Stimulated activated naive B cell treated with anti-CD40 and anti-IgM and Interleukin-4, amounts not matched to agents 10 μg/mL and 1 μg/mL and 100 μg/mL, for 72 hours (primary cell): ENCODE measurements at regions not wholly inside any gene's neighbourhood (a gene's known extent, or its start where the extent isn't known, plus 50 kb on each side); places are given as distances from the start of the nearest gene placed in this dataset.
"Not testable (repeated sequence)": the region's sequence is repeated elsewhere in the genome, so short reads cannot be mapped to it uniquely, and the experiment has no call there.

Source experiments
- ATAC-seq, 2 donors: fragments of 150-1000 bp; cut with Tn5 transposase; replicated peaks; 2 replicates each; pipeline ENCODE4 v1.10.0; 2021; ENCODE audit warnings: moderate library complexity in 1 of 2
- DNase-seq: peaks from one replicate; pipeline ENCODE4 v3.0.0; 2021
- H3K27ac Mint-ChIP-seq: one replicate; pipeline ENCODE4 v1.8.0; 2022; ENCODE audit warnings: mild to moderate bottlenecking, mixed read lengths
- H3K27me3 Mint-ChIP-seq, 2 donors: one replicate each; pipeline ENCODE4 v1.8.0; 2022; ENCODE audit warnings: mixed read lengths in 2 of 2
- H3K36me3 Mint-ChIP-seq, 2 donors: one replicate each; pipeline ENCODE4 v1.8.0; 2022; ENCODE audit warnings: mixed read lengths in 2 of 2, mild to moderate bottlenecking in 1 of 2
- H3K4me1 Mint-ChIP-seq, 2 donors: one replicate each; pipeline ENCODE4 v1.8.0; 2022; ENCODE audit warnings: mixed read lengths in 2 of 2, mild to moderate bottlenecking in 1 of 2
- H3K4me3 Mint-ChIP-seq, 2 donors: one replicate each; pipeline ENCODE4 v1.8.0; 2022; ENCODE audit warnings: mild to moderate bottlenecking in 2 of 2, mixed read lengths in 2 of 2, moderate library complexity in 1 of 2
- H3K9me3 Mint-ChIP-seq, 2 donors: one replicate each; pipeline ENCODE4 v1.8.0; 2022; ENCODE audit warnings: mixed read lengths in 2 of 2, mild to moderate bottlenecking in 1 of 2

- Mint-ChIP-seq H3K27me3 (no peaks in the 10 kb centered on the region), H3K4me1 (no peaks in the 10 kb centered on the region), H3K9me3 (peaks cover 0 to 7% of the 10 kb centered on the region in 2 donors), H3K4me3 (no peak overlapping the region), H3K36me3 (no peaks in the 10 kb centered on the region), H3K27ac (no peak overlapping the region)
- ATAC-seq = no peak
- DNase-seq = no peak
Measured at GRCh38 chr2:66198873-66199272, 236.1 kb upstream of the MEIS1 start.

GRCh38 chr2:66192888-66193287 lies 242.0 kb upstream of the MEIS1 start:
- Mint-ChIP-seq H3K27ac (no peak overlapping the region), H3K4me3 (no peak overlapping the region), H3K36me3 (no peaks in the 10 kb centered on the region), H3K9me3 (peaks cover 0 to 5% of the 10 kb centered on the region in 2 donors), H3K27me3 (peaks cover 0 to 5% of the 10 kb centered on the region in 2 donors), H3K4me1 (no peaks in the 10 kb centered on the region)
- ATAC-seq (no peak), DNase-seq (no peak)

GRCh38 chr2:66191311-66191710 lies 243.6 kb upstream of the MEIS1 start:
- ATAC-seq (no peak), DNase-seq (no peak)
- Mint-ChIP-seq H3K9me3 (no peaks in the 10 kb centered on the region), H3K27me3 (peaks cover 0 to 5% of the 10 kb centered on the region in 2 donors), H3K4me1 (no peaks in the 10 kb centered on the region), H3K36me3 (no peaks in the 10 kb centered on the region), H3K27ac (no peak overlapping the region), H3K4me3 (no peak overlapping the region)

GRCh38 chr2:66189553-66189952 lies 245.4 kb upstream of the MEIS1 start:
- peaks cover 0 to 5% of the 10 kb centered on the region in 2 donors for H3K27me3 Mint-ChIP-seq
- H3K4me3 Mint-ChIP-seq = no peak overlapping the region

GRCh38 chr2:66186537-66186936 lies 248.4 kb upstream of the MEIS1 start:
- no peaks in the 10 kb centered on the region for H3K4me1 Mint-ChIP-seq
- ATAC-seq (no peak), DNase-seq (no peak)
- peaks cover 0 to 3% of the 10 kb centered on the region in 2 donors for H3K27me3 Mint-ChIP-seq
- no peaks in the 10 kb centered on the region for H3K9me3 Mint-ChIP-seq
- no peak overlapping the region for H3K27ac Mint-ChIP-seq
- no peak overlapping the region for H3K4me3 Mint-ChIP-seq
- no peaks in the 10 kb centered on the region for H3K36me3 Mint-ChIP-seq

More at GRCh38 chr2:66189553-66189952, 245.4 kb upstream of the MEIS1 start:
- DNase-seq (no peak), ATAC-seq (no peak)
- H3K36me3 Mint-ChIP-seq = no peaks in the 10 kb centered on the region
- H3K9me3 Mint-ChIP-seq = no peaks in the 10 kb centered on the region
- H3K4me1 Mint-ChIP-seq = no peaks in the 10 kb centered on the region
- no peak overlapping the region for H3K27ac Mint-ChIP-seq

- ATAC-seq (no peak), DNase-seq (no peak)
- H3K36me3 Mint-ChIP-seq = no peaks in the 10 kb centered on the region
- no peaks in the 10 kb centered on the region for H3K4me1 Mint-ChIP-seq
- no peak overlapping the region for H3K27ac Mint-ChIP-seq
- no peaks in the 10 kb centered on the region for H3K9me3 Mint-ChIP-seq
- H3K4me3 Mint-ChIP-seq = no peak overlapping the region
- H3K27me3 Mint-ChIP-seq = no peaks in the 10 kb centered on the region
Measured at GRCh38 chr2:66185497-66186054, 249.3 kb upstream of the MEIS1 start.

GRCh38 chr2:66177128-66177796 lies 257.7 kb upstream of the MEIS1 start:
- ATAC-seq, H3K9me3 Mint-ChIP-seq, H3K4me3 Mint-ChIP-seq: not testable (repeated sequence)

GRCh38 chr2:66174491-66174890 lies 260.4 kb upstream of the MEIS1 start:
- Mint-ChIP-seq H3K27me3 (no peaks in the 10 kb centered on the region), H3K9me3 (peaks cover 0 to 2% of the 10 kb centered on the region in 2 donors), H3K4me1 (no peaks in the 10 kb centered on the region), H3K36me3 (no peaks in the 10 kb centered on the region), H3K27ac (no peak overlapping the region), H3K4me3 (no peak overlapping the region)
- DNase-seq (no peak), ATAC-seq (no peak)

More at GRCh38 chr2:66177128-66177796, 257.7 kb upstream of the MEIS1 start:
- not testable (repeated sequence) for H3K4me1 Mint-ChIP-seq, H3K36me3 Mint-ChIP-seq, H3K27ac Mint-ChIP-seq, H3K27me3 Mint-ChIP-seq, DNase-seq

GRCh38 chr2:66173645-66174044 lies 261.3 kb upstream of the MEIS1 start:
- Mint-ChIP-seq H3K36me3 (no peaks in the 10 kb centered on the region), H3K27me3 (no peaks in the 10 kb centered on the region), H3K4me3 (no peak overlapping the region), H3K9me3 (peaks cover 0 to 2% of the 10 kb centered on the region in 2 donors), H3K27ac (no peak overlapping the region), H3K4me1 (no peaks in the 10 kb centered on the region)
- no peak for ATAC-seq
- DNase-seq = no peak

- Mint-ChIP-seq H3K27ac (no peak overlapping the region), H3K36me3 (no peaks in the 10 kb centered on the region), H3K27me3 (no peaks in the 10 kb centered on the region), H3K4me3 (no peak overlapping the region), H3K9me3 (no peaks in the 10 kb centered on the region), H3K4me1 (no peaks in the 10 kb centered on the region)
- DNase-seq = no peak
- ATAC-seq = no peak
Measured at GRCh38 chr2:66171530-66171929, 263.4 kb upstream of the MEIS1 start.

GRCh38 chr2:66170744-66171330 lies 264.1 kb upstream of the MEIS1 start:
- DNase-seq = no peak
- ATAC-seq = no peak
- Mint-ChIP-seq H3K9me3 (no peaks in the 10 kb centered on the region), H3K27ac (no peak overlapping the region), H3K4me3 (no peak overlapping the region), H3K36me3 (no peaks in the 10 kb centered on the region), H3K4me1 (no peaks in the 10 kb centered on the region), H3K27me3 (no peaks in the 10 kb centered on the region)

GRCh38 chr2:66169076-66169475 lies 265.8 kb upstream of the MEIS1 start:
- Mint-ChIP-seq H3K27ac (no peak overlapping the region), H3K4me3 (no peak overlapping the region), H3K36me3 (no peaks in the 10 kb centered on the region), H3K9me3 (no peaks in the 10 kb centered on the region), H3K27me3 (no peaks in the 10 kb centered on the region), H3K4me1 (no peaks in the 10 kb centered on the region)
- DNase-seq = no peak
- no peak for ATAC-seq

GRCh38 chr2:66164470-66164869 lies 270.5 kb upstream of the MEIS1 start:
- ATAC-seq (no peak), DNase-seq (no peak)
- Mint-ChIP-seq H3K27ac (no peak overlapping the region), H3K4me3 (no peak overlapping the region), H3K4me1 (no peaks in the 10 kb centered on the region), H3K9me3 (peaks cover 0 to 2% of the 10 kb centered on the region in 2 donors), H3K27me3 (no peaks in the 10 kb centered on the region), H3K36me3 (no peaks in the 10 kb centered on the region)

- no peak for ATAC-seq
- Mint-ChIP-seq H3K4me1 (no peaks in the 10 kb centered on the region), H3K4me3 (no peak overlapping the region), H3K9me3 (peaks cover 23 to 31% of the 10 kb centered on the region in 2 donors), H3K27me3 (no peaks in the 10 kb centered on the region), H3K36me3 (peaks cover 0 to 3% of the 10 kb centered on the region in 2 donors), H3K27ac (no peak overlapping the region)
- no peak for DNase-seq
Measured at GRCh38 chr2:66156171-66156570, 278.8 kb upstream of the MEIS1 start.

- H3K27me3 Mint-ChIP-seq = no peaks in the 10 kb centered on the region
- H3K4me1 Mint-ChIP-seq = no peaks in the 10 kb centered on the region
- peaks cover 23 to 34% of the 10 kb centered on the region in 2 donors for H3K9me3 Mint-ChIP-seq
- H3K36me3 Mint-ChIP-seq = peaks cover 0 to 3% of the 10 kb centered on the region in 2 donors
- DNase-seq (no peak), ATAC-seq (no peak)
- H3K27ac Mint-ChIP-seq = no peak overlapping the region
- H3K4me3 Mint-ChIP-seq = no peak overlapping the region
Measured at GRCh38 chr2:66153941-66154340, 281.0 kb upstream of the MEIS1 start.
